Left ventricle myocardium inferior (tissue), 1 donor: ENCODE measurements at regions not wholly inside any gene's neighbourhood (a gene's known extent, or its start where the extent isn't known, plus 50 kb on each side); places are given as distances from the start of the nearest gene placed in this dataset.

ENCODE experiments used
- DNase-seq: peaks from one replicate; pipeline ENCODE4 v3.0.0-alpha.2; 2020
- H3K27ac ChIP-seq: fragments of 200-600 bp; replicated peaks from 2 replicates; pipeline ENCODE4 v1.8.0; 2021
- H3K27me3 ChIP-seq: fragments of 200-600 bp; 2 replicates; pipeline ENCODE4 v1.8.0; 2021; ENCODE audit warnings: low read depth
- H3K36me3 ChIP-seq: fragments of 200-600 bp; 2 replicates; pipeline ENCODE4 v1.8.0; 2021
- H3K4me1 ChIP-seq: fragments of 200-600 bp; 2 replicates; pipeline ENCODE4 v1.8.0; 2021
- H3K4me3 ChIP-seq: fragments of 200-600 bp; 2 replicates; pipeline ENCODE4 v1.8.0; 2021; ENCODE audit warnings: mild to moderate bottlenecking, moderate library complexity
- H3K9me3 ChIP-seq: fragments of 200-600 bp; replicated peaks from 2 replicates; pipeline ENCODE4 v1.8.0; 2021
- intact Hi-C: fragments of 100-400 bp; cut with micrococcal nuclease; formaldehyde crosslinking; loops from one replicate; pipeline ENCODE4 v1.11.0; 2022
- TF ChIP-seq, protein P1 (sequence below): fragments of 200-600 bp; IDR thresholded peaks from 2 replicates; pipeline ENCODE4 v1.8.0; 2021; ENCODE audit warnings: antibody characterized with exemption, mild to moderate bottlenecking, borderline replicate concordance
- donor health status: DM: no; HTN: yes; CAD: no; lungs with severe emphysema.

GRCh38 chrX:134741746-134742145, 55.3 kb downstream of the PABIR2 start:
- TF ChIP-seq, protein P1, sequence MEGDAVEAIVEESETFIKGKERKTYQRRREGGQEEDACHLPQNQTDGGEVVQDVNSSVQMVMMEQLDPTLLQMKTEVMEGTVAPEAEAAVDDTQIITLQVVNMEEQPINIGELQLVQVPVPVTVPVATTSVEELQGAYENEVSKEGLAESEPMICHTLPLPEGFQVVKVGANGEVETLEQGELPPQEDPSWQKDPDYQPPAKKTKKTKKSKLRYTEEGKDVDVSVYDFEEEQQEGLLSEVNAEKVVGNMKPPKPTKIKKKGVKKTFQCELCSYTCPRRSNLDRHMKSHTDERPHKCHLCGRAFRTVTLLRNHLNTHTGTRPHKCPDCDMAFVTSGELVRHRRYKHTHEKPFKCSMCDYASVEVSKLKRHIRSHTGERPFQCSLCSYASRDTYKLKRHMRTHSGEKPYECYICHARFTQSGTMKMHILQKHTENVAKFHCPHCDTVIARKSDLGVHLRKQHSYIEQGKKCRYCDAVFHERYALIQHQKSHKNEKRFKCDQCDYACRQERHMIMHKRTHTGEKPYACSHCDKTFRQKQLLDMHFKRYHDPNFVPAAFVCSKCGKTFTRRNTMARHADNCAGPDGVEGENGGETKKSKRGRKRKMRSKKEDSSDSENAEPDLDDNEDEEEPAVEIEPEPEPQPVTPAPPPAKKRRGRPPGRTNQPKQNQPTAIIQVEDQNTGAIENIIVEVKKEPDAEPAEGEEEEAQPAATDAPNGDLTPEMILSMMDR, result no peak
- Histone ChIP-seq H3K27me3 (no peaks in the 10 kb centered on the region), H3K9me3 (no peaks in the 10 kb centered on the region), H3K4me1 (peaks cover 12% of the 10 kb centered on the region), H3K36me3 (no peaks in the 10 kb centered on the region), H3K27ac (no peak overlapping the region), H3K4me3 (no peak overlapping the region)
- intact Hi-C loops, result no loop called here
- DNase-seq, result no peak

- intact Hi-C loops, result no loop called here
- DNase-seq, result no peak
- Histone ChIP-seq H3K27me3 (no peaks in the 10 kb centered on the region), H3K9me3 (no peaks in the 10 kb centered on the region), H3K36me3 (no peaks in the 10 kb centered on the region), H3K4me1 (peaks cover 18% of the 10 kb centered on the region), H3K4me3 (no peak overlapping the region), H3K27ac (peak overlapping the region; percentile 12)
- TF ChIP-seq, protein P1, result no peak
Observed at GRCh38 chrX:134738986-134739740, 57.8 kb downstream of the PABIR2 start.

- H3K27me3 ChIP-seq, result no peaks in the 10 kb centered on the region
- no peak overlapping the region for H3K4me3 ChIP-seq
- DNase-seq, result no peak
- H3K36me3 ChIP-seq, result no peaks in the 10 kb centered on the region
- no peaks in the 10 kb centered on the region for H3K9me3 ChIP-seq
- H3K27ac ChIP-seq, result peak overlapping the region; percentile 36
- peaks cover 21% of the 10 kb centered on the region for H3K4me1 ChIP-seq
- TF ChIP-seq, protein P1, result no peak
- intact Hi-C loops, result no loop called here
Observed at GRCh38 chrX:134738445-134738844, 58.6 kb downstream of the PABIR2 start.

DNA sequence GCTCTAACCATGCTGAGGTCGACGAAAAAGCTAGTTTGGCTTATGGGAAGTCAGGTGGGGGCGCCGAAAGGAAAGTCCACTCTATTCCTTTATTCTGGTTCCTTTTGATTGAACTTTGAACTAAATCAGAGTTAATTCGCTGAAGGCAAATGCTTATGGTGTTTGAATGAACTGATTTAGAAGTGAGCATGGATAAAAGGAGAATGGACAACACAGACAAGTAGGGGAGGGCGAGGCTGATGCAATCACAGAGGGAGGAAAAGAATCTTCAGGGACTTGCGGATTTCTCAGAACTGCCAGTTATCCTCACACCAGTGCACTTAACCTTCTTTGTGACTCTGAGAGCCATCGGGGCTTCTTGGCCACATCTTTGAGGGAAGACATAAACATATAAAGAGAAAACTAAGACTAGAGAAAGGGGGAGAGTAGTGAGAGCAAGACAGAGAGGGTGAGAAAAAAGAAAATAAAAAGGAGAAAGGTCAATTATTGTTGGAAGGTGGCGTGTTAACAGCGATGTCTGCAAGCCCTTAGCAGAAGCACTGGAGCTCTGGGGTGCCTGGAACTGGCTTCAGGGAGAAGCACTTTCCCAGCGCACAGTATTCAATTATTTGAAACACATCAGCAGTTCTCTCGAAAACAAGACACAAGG, 59.2 kb downstream of the PABIR2 start:
- Histone ChIP-seq H3K27ac (peak overlapping the region; percentile 48), H3K9me3 (no peaks in the 10 kb centered on the region), H3K4me3 (no peak overlapping the region), H3K27me3 (no peaks in the 10 kb centered on the region), H3K4me1 (peaks cover 21% of the 10 kb centered on the region), H3K36me3 (no peaks in the 10 kb centered on the region)
- TF ChIP-seq, protein P1, result no peak
- DNase-seq, result no peak
- intact Hi-C loops, result no loop called here

DNA sequence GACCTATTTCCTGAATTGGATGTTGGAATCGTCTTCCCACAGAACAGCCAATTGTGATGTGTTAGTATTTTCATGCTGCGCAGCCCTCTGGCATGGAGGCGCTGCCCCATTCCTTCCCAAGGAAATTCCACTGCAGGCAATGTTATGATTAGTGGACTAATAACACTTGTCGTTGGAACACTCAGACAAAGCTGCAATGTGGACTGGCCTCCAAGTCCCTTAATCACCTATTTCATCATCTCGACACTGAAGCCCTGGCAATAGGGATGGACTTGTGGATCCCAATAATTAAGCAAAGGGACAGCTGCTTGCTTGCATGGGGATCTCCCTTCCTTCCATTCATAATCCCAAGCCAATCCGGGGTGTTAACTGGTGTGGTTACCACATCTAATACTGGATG, 59.9 kb downstream of the PABIR2 start:
- Histone ChIP-seq H3K9me3 (no peaks in the 10 kb centered on the region), H3K27ac (peak overlapping the region; percentile 48), H3K36me3 (no peaks in the 10 kb centered on the region), H3K4me3 (no peak overlapping the region), H3K4me1 (peaks cover 21% of the 10 kb centered on the region), H3K27me3 (no peaks in the 10 kb centered on the region)
- intact Hi-C loops, result no loop called here
- DNase-seq, result no peak
- TF ChIP-seq, protein P1, result no peak
